Erythroblast (primary cell): ENCODE measurements at regions not wholly inside any gene's neighbourhood (a gene's known extent, or its start where the extent isn't known, plus 50 kb on each side); places are given as distances from the start of the nearest gene placed in this dataset.

Experiments
- GATA1 ChIP-seq: IDR thresholded peaks from 2 replicates; pipeline ENCODE4 v1.6.1; 2011; ENCODE audit warnings: low read depth, mild to moderate bottlenecking, control low read depth, low read length, moderate library complexity
- POLR2A ChIP-seq: IDR thresholded peaks from 2 replicates; pipeline ENCODE4 v1.6.1; 2011; ENCODE audit warnings: mild to moderate bottlenecking, low read length

DNA sequence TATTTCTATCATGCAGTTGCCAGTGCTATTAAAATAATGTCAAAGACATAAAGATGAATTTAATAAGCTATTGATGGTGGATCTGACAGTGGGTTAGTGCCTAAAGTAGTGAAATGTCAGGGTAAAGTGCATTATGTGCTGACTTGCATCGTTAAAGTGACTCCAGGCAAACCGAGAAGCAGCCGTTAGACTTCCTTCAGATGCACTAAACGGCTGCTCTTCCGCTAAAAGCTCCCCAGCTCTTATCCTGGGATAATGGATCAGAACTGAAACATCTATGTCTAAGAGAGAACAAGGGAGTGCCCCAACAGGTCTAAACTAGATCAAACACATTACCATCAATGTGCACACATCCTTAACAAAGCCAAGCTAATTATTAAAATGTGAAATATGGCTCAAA lies 468.2 kb downstream of the NTRK2 start:
- TF ChIP-seq POLR2A, result no peak
- no peak for TF ChIP-seq GATA1
